Upper lobe of left lung (tissue), 6 donors: ENCODE measurements at regions not wholly inside any gene's neighbourhood (a gene's known extent, or its start where the extent isn't known, plus 50 kb on each side); places are given as distances from the start of the nearest gene placed in this dataset.

ENCODE experiments used
- ATAC-seq, 2 donors: fragments of 200-7000 bp; cut with Tn5 transposase; one replicate each; pipeline ENCODE4 v1.9.1; 2022; ENCODE audit warnings: mild to moderate bottlenecking in 2 of 2, moderate library complexity in 2 of 2; ENCODE audit not compliant: low FRiP score in 2 of 2
- DNase-seq, 2 donors: peaks; one replicate each; pipeline ENCODE4 v3.0.0-alpha.2; 2019 to 2020
- H3K27ac ChIP-seq, 4 donors: fragments of 200-600 bp; sonication (generic); one replicate each; pipeline ENCODE4 v1.5.1; 2016 to 2019
- H3K27me3 ChIP-seq, 4 donors: fragments of 200-600 bp; sonication (generic); one replicate each; pipeline ENCODE4 v1.5.1; 2017 to 2019
- H3K36me3 ChIP-seq, 4 donors: fragments of 200-600 bp; sonication (generic); one replicate each; pipeline ENCODE4 v1.5.1; 2016 to 2019
- H3K4me1 ChIP-seq, 4 donors: fragments of 200-600 bp; sonication (generic); one replicate each; pipeline ENCODE4 v1.5.1; 2018 to 2019
- H3K4me3 ChIP-seq, 4 donors: fragments of 200-600 bp; sonication (generic); one replicate each; pipeline ENCODE4 v1.5.1; 2017 to 2019; ENCODE audit warnings: mild to moderate bottlenecking in 2 of 4, moderate library complexity in 1 of 4
- H3K9me3 ChIP-seq, 4 donors: fragments of 200-600 bp; sonication (generic); one replicate each; pipeline ENCODE4 v1.5.1; 2018 to 2019
- CTCF ChIP-seq, 6 experiments: fragments of 450-650 bp in 4 of 6; fragments of 200-600 bp in 2 of 6; sonication (generic) in 2 of 6; IDR thresholded peaks; one replicate each; pipeline ENCODE4 v1.5.1; 2016 to 2019; ENCODE audit warnings: antibody characterized with exemption in 6 of 6
- EP300 ChIP-seq, 4 donors: sonication (generic); formaldehyde crosslinking; IDR thresholded peaks; one replicate each; pipeline ENCODE4 v1.5.1; 2017; ENCODE audit warnings: antibody characterized with exemption in 4 of 4, control low read depth in 2 of 4
- POLR2A ChIP-seq, 4 donors: fragments of 450-650 bp; IDR thresholded peaks; one replicate each; pipeline ENCODE4 v1.5.1; 2016 to 2017; ENCODE audit warnings: antibody characterized with exemption in 4 of 4, mild to moderate bottlenecking in 2 of 4
- POLR2AphosphoS5 ChIP-seq, 2 donors: sonication (generic); formaldehyde crosslinking; IDR thresholded peaks; one replicate each; pipeline ENCODE4 v1.5.1; 2017; ENCODE audit warnings: antibody characterized with exemption in 2 of 2
- WGBS, 2 donors: methylation state at CpG; one replicate each; pipeline ENCODE4 v1.1.5; 2017 to 2018; 5-methylcytosine and 5-hydroxymethylcytosine counted together
- donor health status: DM: no; HTN: no; CAD: no; lungs with moderate emphysema.
- donor health status: DM: no; HTN: yes; CAD: no; lungs with severe emphysema.

- Histone ChIP-seq H3K36me3 (no peaks in the 10 kb centered on the region), H3K4me3 (no peak overlapping the region), H3K4me1 (no peaks in the 10 kb centered on the region), H3K27me3 (no peaks in the 10 kb centered on the region), H3K9me3 (no peaks in the 10 kb centered on the region), H3K27ac (no peak overlapping the region)
- TF ChIP-seq POLR2AphosphoS5 (IDR thresholded peaks at IDR 0.05) (no peak), EP300 (IDR thresholded peaks at IDR 0.05) (no peak), CTCF (IDR thresholded peaks at IDR 0.05) (no peak), POLR2A (IDR thresholded peaks at IDR 0.05) (no peak)
- ATAC-seq (no peak), DNase-seq (no peak)
These were observed 1216.2 kb upstream of the CITED2 start for GRCh38 chr6:140590641-140591040.

GRCh38 chr6:140586426-140587061 lies 1212.1 kb upstream of the CITED2 start:
- no peaks in the 10 kb centered on the region for H3K4me1 ChIP-seq
- peak in 1 of 2 donors; percentile 19 for ATAC-seq

GRCh38 chr6:140581601-140582000 lies 1207.2 kb upstream of the CITED2 start:
- H3K27ac ChIP-seq: no peak overlapping the region
- H3K27me3 ChIP-seq: no peaks in the 10 kb centered on the region
- H3K36me3 ChIP-seq: no peaks in the 10 kb centered on the region
- no peak for ATAC-seq
- TF ChIP-seq POLR2A (IDR thresholded peaks at IDR 0.05): no peak
- TF ChIP-seq POLR2AphosphoS5 (IDR thresholded peaks at IDR 0.05): no peak
- WGBS, 2 donors: 55 to 89% methylated on average over 1 of the region's 1 CpG
- no peak overlapping the region for H3K4me3 ChIP-seq
- H3K4me1 ChIP-seq: no peaks in the 10 kb centered on the region
- DNase-seq: no peak
- no peaks in the 10 kb centered on the region for H3K9me3 ChIP-seq

More at GRCh38 chr6:140586426-140587061, 1212.1 kb upstream of the CITED2 start:
- DNase-seq: no peak
- 70 to 86% methylated on average over 3 of the region's 3 CpGs for WGBS, 2 donors
- H3K36me3 ChIP-seq: no peaks in the 10 kb centered on the region
- no peaks in the 10 kb centered on the region for H3K27me3 ChIP-seq
- no peaks in the 10 kb centered on the region for H3K9me3 ChIP-seq
- H3K4me3 ChIP-seq: no peak overlapping the region
- H3K27ac ChIP-seq: no peak overlapping the region
- no peak for TF ChIP-seq CTCF (IDR thresholded peaks at IDR 0.05)
- no peak for TF ChIP-seq EP300 (IDR thresholded peaks at IDR 0.05)
- TF ChIP-seq POLR2A (IDR thresholded peaks at IDR 0.05): no peak
- TF ChIP-seq POLR2AphosphoS5 (IDR thresholded peaks at IDR 0.05): no peak

GRCh38 chr6:140579918-140580317 lies 1205.5 kb upstream of the CITED2 start:
- H3K4me3 ChIP-seq: no peak overlapping the region
- ATAC-seq (no peak), DNase-seq (no peak)
- no peaks in the 10 kb centered on the region for H3K36me3 ChIP-seq
- TF ChIP-seq CTCF (IDR thresholded peaks at IDR 0.05) (no peak), POLR2A (IDR thresholded peaks at IDR 0.05) (no peak), EP300 (IDR thresholded peaks at IDR 0.05) (no peak), POLR2AphosphoS5 (IDR thresholded peaks at IDR 0.05) (no peak)
- H3K27ac ChIP-seq: no peak overlapping the region
- WGBS, 2 donors: 88 to 90% methylated on average over 1 of the region's 1 CpG
- H3K9me3 ChIP-seq: no peaks in the 10 kb centered on the region
- no peaks in the 10 kb centered on the region for H3K27me3 ChIP-seq
- H3K4me1 ChIP-seq: no peaks in the 10 kb centered on the region

- no peaks in the 10 kb centered on the region for H3K36me3 ChIP-seq
- no peaks in the 10 kb centered on the region for H3K27me3 ChIP-seq
- no peaks in the 10 kb centered on the region for H3K9me3 ChIP-seq
- no peak overlapping the region for H3K27ac ChIP-seq
- WGBS, 2 donors: 77 to 79% methylated on average over 7 of the region's 7 CpGs
- no peak overlapping the region for H3K4me3 ChIP-seq
- DNase-seq (no peak), ATAC-seq (no peak)
- no peak for TF ChIP-seq EP300 (IDR thresholded peaks at IDR 0.05)
- no peak for TF ChIP-seq POLR2AphosphoS5 (IDR thresholded peaks at IDR 0.05)
- TF ChIP-seq POLR2A (IDR thresholded peaks at IDR 0.05): no peak
- TF ChIP-seq CTCF (IDR thresholded peaks at IDR 0.05): no peak
- no peaks in the 10 kb centered on the region for H3K4me1 ChIP-seq
These were observed 1201.6 kb upstream of the CITED2 start for GRCh38 chr6:140576004-140576555.
